Trophoblast cell (in vitro differentiated cells and primary cell): ENCODE measurements at regions not wholly inside any gene's neighbourhood (a gene's known extent, or its start where the extent isn't known, plus 50 kb on each side); places are given as distances from the start of the nearest gene placed in this dataset.

Experiments used
- DNase-seq, 2 donors: peaks; one replicate each; pipeline ENCODE4 v3.0.0-alpha.2; 2016
- H2AFZ ChIP-seq: 2 replicates; pipeline ENCODE4 v1.6.1; 2013; ENCODE audit warnings: low read length, moderate library complexity, mild to moderate bottlenecking; ENCODE audit not compliant: insufficient read depth, poor library complexity
- H2AK5ac ChIP-seq: 2 replicates; pipeline ENCODE4 v1.6.1; 2013; ENCODE audit warnings: mild to moderate bottlenecking, low read length
- H2BK120ac ChIP-seq: 2 replicates; pipeline ENCODE4 v1.6.1; 2013; ENCODE audit warnings: low read length, mild to moderate bottlenecking, moderate library complexity; ENCODE audit not compliant: insufficient read depth, poor library complexity
- H2BK12ac ChIP-seq: 2 replicates; pipeline ENCODE4 v1.6.1; 2013; ENCODE audit warnings: mild to moderate bottlenecking, low read length, moderate library complexity
- H2BK5ac ChIP-seq: 2 replicates; pipeline ENCODE4 v1.6.1; 2013; ENCODE audit warnings: low read length, low read depth, moderate library complexity, mild to moderate bottlenecking; ENCODE audit not compliant: poor library complexity
- H3K14ac ChIP-seq: 2 replicates; pipeline ENCODE4 v1.6.1; 2013; ENCODE audit warnings: mild to moderate bottlenecking, low read length
- H3K18ac ChIP-seq: 2 replicates; pipeline ENCODE4 v1.6.1; 2013; ENCODE audit warnings: mild to moderate bottlenecking, low read length
- H3K23ac ChIP-seq: 2 replicates; pipeline ENCODE4 v1.6.1; 2013; ENCODE audit warnings: low read length
- H3K27ac ChIP-seq: 2 replicates; pipeline ENCODE4 v1.5.1; 2013; ENCODE audit warnings: low read depth, mild to moderate bottlenecking, inconsistent platforms, low read length, moderate library complexity
- H3K27me3 ChIP-seq: 2 replicates; pipeline ENCODE4 v1.6.1; 2013; ENCODE audit warnings: inconsistent platforms, mild to moderate bottlenecking, low read length, moderate library complexity; ENCODE audit not compliant: insufficient read depth
- H3K36me3 ChIP-seq, 2 experiments: 1 replicate in 1 of 2; 2 replicates in 1 of 2; pipeline ENCODE4 v1.6.1; 2013; ENCODE audit warnings: low read length in 2 of 2, mild to moderate bottlenecking in 2 of 2, moderate library complexity in 1 of 2; ENCODE audit not compliant: insufficient read depth in 2 of 2, control insufficient read depth in 1 of 2
- H3K4ac ChIP-seq: 2 replicates; pipeline ENCODE4 v1.6.1; 2013; ENCODE audit warnings: low read depth, mild to moderate bottlenecking, low read length, moderate library complexity
- H3K4me1 ChIP-seq, 2 experiments: 1 replicate in 1 of 2; 2 replicates in 1 of 2; pipeline ENCODE4 v1.6.1; 2013; ENCODE audit warnings: low read length in 2 of 2, mild to moderate bottlenecking in 2 of 2, moderate library complexity in 1 of 2; ENCODE audit not compliant: insufficient read depth in 2 of 2, control insufficient read depth in 1 of 2
- H3K4me2 ChIP-seq: 2 replicates; pipeline ENCODE4 v1.6.1; 2013; ENCODE audit warnings: inconsistent platforms, mild to moderate bottlenecking, low read length, moderate library complexity
- H3K4me3 ChIP-seq: 2 replicates; pipeline ENCODE4 v1.5.1; 2013; ENCODE audit warnings: mild to moderate bottlenecking, low read depth, low read length, inconsistent platforms
- H3K79me1 ChIP-seq: one replicate; pipeline ENCODE4 v1.6.1; 2013; ENCODE audit warnings: low read length
- H3K79me2 ChIP-seq: 2 replicates; pipeline ENCODE4 v1.6.1; 2013; ENCODE audit warnings: low read length, mild to moderate bottlenecking; ENCODE audit not compliant: control insufficient read depth, insufficient read depth, poor library complexity
- H3K9ac ChIP-seq: 2 replicates; pipeline ENCODE4 v1.6.1; 2013; ENCODE audit warnings: mild to moderate bottlenecking, low read length
- H3K9me3 ChIP-seq: 2 replicates; pipeline ENCODE4 v1.6.1; 2013; ENCODE audit warnings: low read depth, mild to moderate bottlenecking, control low read depth, inconsistent platforms, low read length; ENCODE audit not compliant: insufficient read depth
- H4K12ac ChIP-seq: 2 replicates; pipeline ENCODE4 v1.6.1; 2013; ENCODE audit warnings: low read depth, mild to moderate bottlenecking, low read length, moderate library complexity
- H4K8ac ChIP-seq: 2 replicates; pipeline ENCODE4 v1.6.1; 2013; ENCODE audit warnings: low read depth, mild to moderate bottlenecking, low read length, moderate library complexity
- H4K91ac ChIP-seq: one replicate; pipeline ENCODE4 v1.6.1; 2013; ENCODE audit warnings: low read depth, mild to moderate bottlenecking, low read length, moderate library complexity
- WGBS: extraction: QIAGEN DNeasy Blood & Tissue Kit; methylation state at CpG from one replicate; pipeline ENCODE4 v1.1.7; 2013; ENCODE audit warnings: missing lambda C conversion rate; ENCODE audit not compliant: insufficient read length, insufficient coverage; ENCODE audit errors: extremely low coverage; 5-methylcytosine and 5-hydroxymethylcytosine counted together

GRCh38 chr5:124522992-124523391, 223.4 kb downstream of the ZNF608 start:
- Histone ChIP-seq H2BK120ac (no peak overlapping the region), H3K4me3 (no peak overlapping the region), H2BK5ac (no peak overlapping the region), H4K91ac (no peak overlapping the region), H3K4me2 (no peak overlapping the region), H3K27me3 (no peaks in the 10 kb centered on the region), H3K14ac (no peak overlapping the region), H3K36me3 (no peaks in the 10 kb centered on the region), H4K12ac (no peak overlapping the region), H3K4ac (no peak overlapping the region), H2AK5ac (no peak overlapping the region), H2AFZ (no peak overlapping the region), H3K18ac (no peak overlapping the region), H3K9me3 (no peaks in the 10 kb centered on the region), H3K9ac (no peak overlapping the region), H2BK12ac (no peak overlapping the region), H3K79me1 (no peaks in the 10 kb centered on the region), H3K79me2 (no peaks in the 10 kb centered on the region), H3K23ac (no peak overlapping the region), H4K8ac (no peak overlapping the region), H3K27ac (no peak overlapping the region), H3K4me1 (peaks cover 0 to 2% of the 10 kb centered on the region in 2 experiments)
- no CpG with 5 or more reads among the region's 1 CpG for WGBS
- DNase-seq: no peak

DNA sequence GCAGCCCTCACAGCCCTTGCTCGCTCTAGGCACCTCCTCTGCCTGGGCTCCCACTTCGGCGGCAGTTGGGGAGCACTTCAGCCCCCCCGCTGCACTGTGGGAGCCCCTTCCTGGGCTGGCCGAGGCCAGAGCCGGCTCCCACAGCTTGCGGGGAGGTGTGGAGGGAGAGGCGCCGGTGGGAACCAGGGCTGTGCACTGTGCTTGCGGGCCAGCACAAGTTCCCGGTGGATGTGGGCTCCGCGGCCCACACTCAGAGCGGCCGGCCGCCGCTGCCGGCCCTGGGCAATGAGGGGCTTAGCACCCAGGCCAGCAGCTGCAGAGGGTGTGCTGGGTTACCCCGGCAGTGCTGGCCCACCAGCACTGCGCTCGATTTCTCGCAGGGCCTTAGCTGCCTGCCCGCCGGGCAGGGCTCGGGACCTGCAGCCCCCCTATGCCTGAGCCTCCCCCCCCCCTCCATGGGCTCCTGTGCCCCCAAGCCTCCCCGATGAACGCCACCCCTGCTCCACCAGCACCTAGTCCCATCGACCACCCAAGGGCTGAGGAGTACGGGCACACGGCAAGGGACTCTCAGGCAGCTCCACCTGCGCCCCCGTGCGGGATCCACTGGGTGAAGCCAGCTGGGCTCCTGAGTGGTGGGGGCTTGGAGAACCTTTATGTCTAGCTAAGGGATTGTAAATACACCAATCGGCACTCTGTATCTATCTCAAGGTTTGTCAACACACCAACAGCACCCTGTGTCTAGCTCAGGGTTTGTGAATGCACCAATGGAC, 224.8 kb downstream of the ZNF608 start:
- no peak overlapping the region for H4K12ac ChIP-seq

GRCh38 chr5:124519396-124519795, 227.0 kb downstream of the ZNF608 start:
- no peak overlapping the region for H3K23ac ChIP-seq
- no peak overlapping the region for H2AK5ac ChIP-seq
- no peak overlapping the region for H2BK5ac ChIP-seq
- DNase-seq: no peak
- no peaks in the 10 kb centered on the region for H3K27me3 ChIP-seq
- H3K79me1 ChIP-seq: no peaks in the 10 kb centered on the region
- no peak overlapping the region for H4K8ac ChIP-seq
- no peaks in the 10 kb centered on the region for H3K4me1 ChIP-seq
- H3K18ac ChIP-seq: no peak overlapping the region
- no peak overlapping the region for H3K4me2 ChIP-seq
- no peaks in the 10 kb centered on the region for H3K36me3 ChIP-seq
- H3K27ac ChIP-seq: no peak overlapping the region
- no peak overlapping the region for H3K14ac ChIP-seq
- WGBS: no CpG with 5 or more reads among the region's 2 CpGs
- H2AFZ ChIP-seq: no peak overlapping the region
- H3K4me3 ChIP-seq: no peak overlapping the region
- no peak overlapping the region for H4K91ac ChIP-seq
- no peak overlapping the region for H4K12ac ChIP-seq
- no peak overlapping the region for H2BK12ac ChIP-seq
- no peak overlapping the region for H2BK120ac ChIP-seq
- no peak overlapping the region for H3K4ac ChIP-seq
- H3K79me2 ChIP-seq: no peaks in the 10 kb centered on the region
- H3K9me3 ChIP-seq: no peaks in the 10 kb centered on the region
- H3K9ac ChIP-seq: no peak overlapping the region

More for the DNA sequence above, 224.8 kb downstream of the ZNF608 start:
- Histone ChIP-seq H3K9ac (no peak overlapping the region), H4K8ac (no peak overlapping the region), H3K9me3 (no peaks in the 10 kb centered on the region), H2BK5ac (no peak overlapping the region), H3K27ac (no peak overlapping the region), H3K23ac (no peak overlapping the region), H3K14ac (no peak overlapping the region), H3K79me1 (no peaks in the 10 kb centered on the region), H2AFZ (no peak overlapping the region), H2BK120ac (no peak overlapping the region), H3K27me3 (no peaks in the 10 kb centered on the region), H3K18ac (no peak overlapping the region), H3K36me3 (no peaks in the 10 kb centered on the region), H2AK5ac (no peak overlapping the region), H3K4ac (no peak overlapping the region), H4K91ac (no peak overlapping the region), H3K4me1 (no peaks in the 10 kb centered on the region), H3K4me2 (no peak overlapping the region), H2BK12ac (no peak overlapping the region), H3K4me3 (no peak overlapping the region), H3K79me2 (no peaks in the 10 kb centered on the region)
- WGBS: no CpG with 5 or more reads among the region's 34 CpGs
- no peak for DNase-seq

DNA sequence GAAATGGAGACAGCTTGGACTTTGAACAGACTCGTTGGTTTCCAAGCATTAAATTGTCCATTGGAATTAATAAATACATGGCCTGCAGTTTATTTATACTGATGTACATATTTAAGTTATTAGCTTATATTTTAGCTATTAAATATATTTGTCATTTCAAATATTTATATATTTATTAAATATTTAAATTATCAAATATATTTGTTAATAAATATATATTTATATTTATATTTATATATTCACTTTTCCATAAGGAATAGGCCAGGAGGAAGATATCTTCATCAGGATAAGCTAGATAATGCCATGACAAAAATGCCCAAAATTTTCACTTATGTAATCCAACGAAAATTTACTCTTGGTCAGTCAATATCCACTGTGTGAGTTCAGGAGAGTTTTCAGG, 229.9 kb downstream of the ZNF608 start:
- Histone ChIP-seq H4K8ac (no peak overlapping the region), H3K23ac (no peak overlapping the region), H2BK5ac (no peak overlapping the region), H3K18ac (no peak overlapping the region), H2AK5ac (no peak overlapping the region), H3K36me3 (no peaks in the 10 kb centered on the region), H3K4me2 (no peak overlapping the region), H2AFZ (no peak overlapping the region), H3K9ac (no peak overlapping the region), H3K4me3 (no peak overlapping the region), H3K79me2 (no peaks in the 10 kb centered on the region), H3K79me1 (no peaks in the 10 kb centered on the region), H3K4ac (no peak overlapping the region), H3K27me3 (no peaks in the 10 kb centered on the region), H3K4me1 (no peaks in the 10 kb centered on the region), H4K91ac (no peak overlapping the region), H3K14ac (no peak overlapping the region), H2BK12ac (no peak overlapping the region), H2BK120ac (no peak overlapping the region), H3K27ac (no peak overlapping the region), H4K12ac (no peak overlapping the region), H3K9me3 (peaks cover 2% of the 10 kb centered on the region)
- DNase-seq: no peak
- no CpG with 5 or more reads among the region's 2 CpGs for WGBS
